DMS53 treated with DMSO at 0.1 percent for 48 hours (cell line): ENCODE measurements at regions not wholly inside any gene's neighbourhood (a gene's known extent, or its start where the extent isn't known, plus 50 kb on each side); places are given as distances from the start of the nearest gene placed in this dataset.
"Not testable (repeated sequence)": the region's sequence is repeated elsewhere in the genome, so short reads cannot be mapped to it uniquely, and the experiment has no call there.

Source experiments
- DNase-seq: peaks from one replicate; lab custom pipeline; 2025; ENCODE audit not compliant: unreplicated experiment; lab: John Stamatoyannopoulos, UW

GRCh38 chr5:174567506-174568141 lies 156.8 kb upstream of the MSX2 start:
- DNase-seq: no peak

GRCh38 chr5:174570662-174571061 lies 153.7 kb upstream of the MSX2 start:
- no peak for DNase-seq

DNA sequence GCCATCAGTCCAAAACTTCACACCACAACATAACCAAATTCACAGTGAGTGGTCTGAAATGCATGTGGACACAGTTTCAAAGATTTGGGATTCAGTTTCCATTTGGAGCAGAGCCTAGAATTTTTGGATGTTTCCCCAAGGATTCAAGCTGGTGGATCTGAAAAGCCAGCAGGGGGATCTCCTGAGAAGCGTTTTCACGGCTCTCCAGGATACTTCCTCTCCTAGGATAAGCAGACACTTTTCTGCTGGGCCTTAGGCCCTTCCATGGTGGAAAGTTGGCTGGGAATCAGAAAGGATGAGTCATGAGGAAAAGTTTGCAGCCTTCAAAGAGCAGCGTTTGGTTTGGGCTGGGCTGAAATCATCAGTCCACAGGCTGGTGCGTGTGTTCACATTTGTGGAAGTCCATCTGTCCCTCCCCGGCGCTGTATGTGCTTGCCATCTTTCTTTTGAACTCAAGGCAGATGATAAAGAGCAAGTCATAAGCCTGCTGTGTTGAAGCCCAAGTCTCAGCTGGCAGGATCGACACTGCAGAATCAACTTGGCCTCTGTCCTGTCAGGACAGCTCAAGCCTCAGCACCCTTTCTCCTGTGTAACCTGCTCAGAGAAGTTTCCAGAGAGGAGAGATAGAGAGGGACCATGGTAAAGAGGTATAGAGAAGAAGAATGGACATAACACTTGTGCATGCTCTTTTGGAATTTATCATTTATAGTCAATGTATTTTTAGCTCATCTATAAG lies 152.6 kb upstream of the MSX2 start:
- no peak for DNase-seq

DNA sequence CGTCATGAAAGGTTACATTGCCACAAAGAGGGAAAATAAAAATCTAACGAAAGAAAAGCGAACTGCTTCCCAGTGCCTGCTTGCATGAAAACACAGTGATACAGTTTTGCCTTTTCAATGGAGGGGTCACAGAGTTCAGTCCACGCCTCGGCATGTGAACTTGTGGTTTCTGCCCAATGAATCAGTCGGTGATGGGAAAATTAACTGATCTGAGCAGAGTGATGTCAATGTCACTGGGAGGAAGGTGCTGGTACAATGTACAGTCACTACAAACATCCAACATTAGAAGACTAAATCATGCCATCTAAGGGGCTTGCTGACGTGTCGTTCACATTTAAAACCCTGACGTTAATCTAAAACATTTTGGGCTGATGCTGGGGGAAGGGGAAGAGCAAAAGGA lies 151.8 kb upstream of the MSX2 start:
- no peak for DNase-seq

GRCh38 chr5:174573221-174573994 lies 151.0 kb upstream of the MSX2 start:
- DNase-seq: no peak

DNA sequence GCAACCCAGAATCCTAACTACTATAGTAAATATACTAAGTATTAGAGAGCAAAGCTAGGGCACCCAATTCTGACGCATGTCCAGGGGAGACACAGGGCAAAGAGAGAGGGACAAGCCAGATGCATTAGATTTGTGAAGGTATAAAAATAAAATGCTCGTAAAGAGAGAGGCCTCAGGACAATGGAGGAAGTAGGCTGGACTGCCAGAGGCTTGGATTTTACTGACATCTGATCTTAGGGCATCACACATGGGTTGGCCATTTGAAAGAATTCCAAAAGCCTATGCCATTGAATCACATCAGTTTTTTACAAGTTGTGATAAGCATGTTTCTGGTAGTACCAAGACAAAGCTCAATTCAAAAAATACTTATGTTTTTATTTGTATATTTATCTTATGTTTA lies 149.3 kb upstream of the MSX2 start:
- no peak for DNase-seq

- no peak for DNase-seq
Measured at GRCh38 chr5:174576042-174576441, 148.3 kb upstream of the MSX2 start.

- DNase-seq: no peak
Measured at GRCh38 chr5:174581479-174581878, 142.9 kb upstream of the MSX2 start.

DNA sequence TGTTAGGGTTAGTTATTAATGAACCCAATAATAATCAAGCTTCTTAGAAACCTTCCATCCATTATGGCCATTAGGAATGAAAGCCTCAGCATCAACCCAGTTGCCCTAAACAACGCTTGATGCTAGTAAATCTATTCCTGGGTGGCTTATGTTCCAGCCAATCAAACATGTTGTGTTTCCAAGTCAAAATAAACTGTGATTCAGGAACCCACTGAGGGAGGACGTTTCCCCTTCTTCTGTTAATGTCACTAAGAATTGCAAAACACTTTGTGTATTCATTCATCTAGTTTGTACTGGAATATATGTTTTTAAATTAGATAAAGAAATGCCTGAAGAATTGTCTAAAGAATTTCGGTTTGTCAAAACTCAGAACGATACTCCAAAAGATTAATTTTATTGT lies 142.5 kb upstream of the MSX2 start:
- DNase-seq: no peak

- no peak for DNase-seq
Measured at GRCh38 chr5:174583071-174583470, 141.3 kb upstream of the MSX2 start.

- DNase-seq: no peak
Measured at GRCh38 chr5:174585472-174585871, 138.9 kb upstream of the MSX2 start.

DNA sequence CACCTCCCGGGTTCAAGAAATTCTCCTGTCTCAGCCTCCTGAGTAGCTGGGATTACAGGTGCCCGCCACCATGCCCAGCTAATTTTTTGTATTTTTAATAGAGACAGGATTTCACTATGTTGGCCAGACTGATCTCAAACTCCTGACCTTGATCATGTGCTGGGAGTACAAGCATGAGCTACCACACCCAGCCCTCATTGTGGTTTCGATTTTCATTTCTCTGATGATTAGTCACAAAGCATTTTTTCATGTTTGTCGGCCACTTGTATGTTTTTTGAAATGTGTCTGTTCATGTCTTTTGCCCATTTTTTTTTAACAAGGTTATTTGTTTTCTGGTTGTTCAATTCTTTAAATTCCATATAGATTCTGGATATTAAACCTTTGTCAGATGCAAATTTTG lies 138.2 kb upstream of the MSX2 start:
- DNase-seq: not testable (repeated sequence)

GRCh38 chr5:174589011-174589410 lies 135.4 kb upstream of the MSX2 start:
- no peak for DNase-seq

- DNase-seq: no peak
Measured at GRCh38 chr5:174589599-174589998, 134.8 kb upstream of the MSX2 start.

DNA sequence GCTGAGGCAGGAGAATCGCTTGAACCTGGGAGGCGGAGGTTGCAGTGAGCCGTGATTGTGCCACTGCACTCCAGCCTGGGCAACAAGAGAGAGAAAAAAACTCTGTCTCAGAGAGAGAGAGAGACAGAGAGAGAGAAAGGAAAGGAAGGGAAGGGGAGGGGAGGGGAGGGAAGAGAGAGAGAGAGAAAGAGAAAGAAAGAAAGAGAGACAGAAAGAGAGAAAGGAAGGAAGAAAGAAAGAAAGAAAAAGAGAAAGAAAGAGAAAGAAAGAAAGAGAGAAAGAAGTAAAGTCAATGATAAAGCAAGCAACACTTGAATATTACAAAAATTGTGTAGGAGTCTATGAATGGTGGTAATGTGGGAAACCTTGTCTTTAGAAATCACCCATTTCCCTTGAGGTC lies 133.6 kb upstream of the MSX2 start:
- no peak for DNase-seq

- no peak for DNase-seq
Measured at GRCh38 chr5:174596429-174596828, 128.0 kb upstream of the MSX2 start.

DNA sequence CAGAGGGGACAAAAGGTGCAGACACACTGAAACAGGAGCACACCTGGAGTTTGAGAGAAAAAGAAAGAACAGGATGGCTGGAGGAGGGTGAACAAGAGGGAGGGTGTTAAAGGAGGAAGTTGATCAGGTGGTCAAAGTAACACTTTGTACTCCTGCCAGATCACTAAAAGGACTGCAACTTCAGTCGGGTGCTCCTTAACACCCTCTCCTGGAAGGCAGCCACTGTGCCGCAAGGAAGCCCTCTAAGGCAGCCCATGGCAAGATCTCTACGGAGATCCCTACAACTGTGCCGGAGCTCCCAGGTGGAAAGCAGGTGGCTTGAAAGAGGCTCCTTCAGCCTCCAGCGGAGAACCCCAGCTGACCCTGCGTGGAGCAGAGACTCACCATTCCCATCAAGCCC lies 124.4 kb upstream of the MSX2 start:
- no peak for DNase-seq

GRCh38 chr5:174601946-174602345 lies 122.4 kb upstream of the MSX2 start:
- no peak for DNase-seq

GRCh38 chr5:174606153-174606552 lies 118.2 kb upstream of the MSX2 start:
- no peak for DNase-seq

DNA sequence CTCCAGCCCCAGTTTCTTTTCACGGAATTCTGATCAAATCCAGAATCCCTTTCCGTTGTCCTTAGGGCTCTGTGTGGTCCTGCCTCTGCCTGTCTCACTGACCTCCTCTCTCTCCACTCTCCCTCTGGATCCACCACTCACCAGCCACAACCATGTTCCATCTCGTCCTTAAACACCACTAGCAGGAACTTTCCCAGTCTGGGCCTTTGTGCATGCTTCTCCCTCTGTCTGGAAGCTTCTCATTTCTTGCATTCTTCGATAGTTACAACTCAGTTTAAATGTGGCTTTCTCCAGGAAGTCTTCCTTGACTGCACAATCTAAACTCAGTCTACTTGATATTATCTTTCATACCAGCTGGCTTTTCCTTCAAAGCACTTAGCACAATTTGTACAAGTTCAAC lies 117.7 kb upstream of the MSX2 start:
- DNase-seq: no peak

GRCh38 chr5:174607205-174607604 lies 117.2 kb upstream of the MSX2 start:
- no peak for DNase-seq

DNA sequence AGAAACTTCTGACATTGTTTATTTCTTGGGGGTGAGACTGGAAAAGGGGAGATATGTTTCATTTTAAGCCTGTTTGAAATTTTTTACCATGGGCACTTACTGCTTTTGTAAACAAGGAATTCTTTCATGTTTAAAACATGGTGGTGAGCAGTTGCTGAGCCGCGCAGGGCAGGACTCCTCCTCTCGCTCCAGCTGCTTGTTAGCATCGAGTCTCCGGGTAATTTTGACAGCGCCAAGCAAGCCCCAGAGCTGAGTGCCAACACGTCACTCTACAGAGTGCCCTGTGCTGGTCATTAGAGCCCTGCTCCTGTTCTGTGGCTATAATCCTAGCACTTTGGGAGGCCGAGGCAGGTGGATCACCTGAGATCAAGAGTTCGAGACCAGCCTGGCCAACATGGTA lies 116.5 kb upstream of the MSX2 start:
- no peak for DNase-seq
